HG03342 (cell line): ENCODE measurements at regions not wholly inside any gene's neighbourhood (a gene's known extent, or its start where the extent isn't known, plus 50 kb on each side); places are given as distances from the start of the nearest gene placed in this dataset.
"Not testable (repeated sequence)": the region's sequence is repeated elsewhere in the genome, so short reads cannot be mapped to it uniquely, and the experiment has no call there.

Experiments used
- ATAC-seq: cut with Tn5 transposase; IDR thresholded peaks from one replicate; pipeline ENCODE4 v1.9.1; 2021; ENCODE audit warnings: mild to moderate bottlenecking, moderate library complexity; ENCODE audit not compliant: unreplicated experiment

DNA sequence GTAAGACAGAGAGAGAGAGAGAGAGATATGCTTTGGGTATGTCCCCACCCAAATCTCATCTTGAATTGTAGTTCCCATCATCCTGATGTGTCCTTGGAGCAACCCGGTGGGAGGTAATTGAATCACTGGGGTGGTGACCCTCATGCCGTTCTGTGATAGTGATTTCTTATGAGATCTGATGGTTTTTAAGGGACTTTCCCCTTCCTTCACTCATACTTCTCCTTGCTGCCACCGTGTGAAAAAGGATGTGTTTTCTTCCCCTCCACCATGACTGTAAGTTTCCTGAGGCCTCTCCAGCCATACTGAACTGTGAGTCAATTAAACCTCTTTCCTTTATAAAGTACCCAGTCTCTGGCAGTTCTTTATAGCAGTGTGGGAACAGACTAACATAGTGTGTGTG is 60.3 kb downstream of the EOMES start:
- ATAC-seq: no peak

DNA sequence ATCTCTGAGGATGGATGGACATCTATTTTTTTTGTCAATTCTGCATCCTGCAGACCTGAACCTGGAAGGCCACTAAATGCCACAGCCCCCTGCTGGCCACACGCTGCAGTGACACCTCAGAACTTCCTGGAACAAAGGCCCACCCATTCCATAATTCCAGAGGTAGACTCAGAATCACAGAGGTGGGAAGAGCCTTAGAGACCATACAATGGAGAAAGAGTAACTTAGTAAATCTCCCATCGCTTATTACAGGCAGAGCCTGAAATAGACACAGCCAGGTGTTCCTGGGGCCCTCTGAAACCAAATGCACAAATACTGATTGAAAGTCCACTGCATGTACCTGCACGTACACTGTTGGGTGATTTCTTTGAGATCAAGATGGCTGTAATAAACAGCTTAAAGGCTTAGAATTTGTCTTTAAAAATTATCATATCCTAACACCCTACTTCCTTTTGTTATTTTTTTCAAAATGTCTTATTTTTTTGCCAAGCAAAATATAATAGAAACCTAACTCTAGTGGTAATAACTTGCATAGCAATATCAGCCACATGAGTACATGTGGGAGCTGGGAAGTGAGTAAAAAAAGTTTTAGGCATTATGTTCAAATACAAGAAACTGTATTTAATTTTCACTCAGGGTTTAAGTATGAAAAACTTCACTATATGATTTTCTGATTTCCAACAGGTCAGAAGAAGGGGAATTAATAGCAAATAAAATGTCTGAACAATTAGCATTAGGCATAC is 62.7 kb downstream of the EOMES start:
- peak; percentile 81 for ATAC-seq

DNA sequence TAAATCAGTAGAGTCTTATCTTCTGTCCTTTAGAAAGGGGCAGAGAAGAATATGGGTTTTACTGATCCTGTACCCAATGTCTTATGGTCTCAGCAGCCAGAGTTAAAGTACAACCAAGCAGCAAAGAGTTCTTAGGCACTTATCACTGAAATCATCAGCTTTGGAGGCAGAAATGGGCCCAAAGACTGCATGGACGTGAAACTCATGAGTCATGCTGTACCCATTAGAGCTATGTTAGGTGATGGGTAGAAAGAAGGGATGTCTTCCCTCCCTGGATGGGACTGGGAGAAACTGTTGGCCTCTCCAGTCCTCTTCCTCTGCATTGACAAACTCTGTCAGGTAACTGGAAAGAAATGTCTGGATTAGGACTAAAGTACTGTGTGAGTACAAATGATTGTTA is 63.4 kb downstream of the EOMES start:
- ATAC-seq: peak; percentile 14

DNA sequence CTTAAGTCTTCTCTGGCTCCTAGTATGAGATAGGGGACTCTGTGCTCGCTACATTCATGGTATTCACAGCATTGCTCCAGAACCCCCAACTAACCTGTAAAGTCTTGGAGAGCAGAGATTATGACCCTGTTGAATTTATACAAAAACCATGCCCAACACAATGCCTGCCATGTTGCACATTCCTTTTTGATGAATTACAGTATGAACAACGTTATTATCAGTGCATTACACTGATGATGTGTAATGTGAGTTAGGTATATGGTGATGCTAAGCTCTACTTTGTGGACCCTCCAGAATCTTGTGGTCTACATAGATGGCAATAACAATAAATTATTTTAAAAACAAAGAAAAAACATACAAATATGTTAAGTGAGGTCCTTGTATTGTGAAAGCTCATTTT is 64.3 kb downstream of the EOMES start:
- no peak for ATAC-seq

DNA sequence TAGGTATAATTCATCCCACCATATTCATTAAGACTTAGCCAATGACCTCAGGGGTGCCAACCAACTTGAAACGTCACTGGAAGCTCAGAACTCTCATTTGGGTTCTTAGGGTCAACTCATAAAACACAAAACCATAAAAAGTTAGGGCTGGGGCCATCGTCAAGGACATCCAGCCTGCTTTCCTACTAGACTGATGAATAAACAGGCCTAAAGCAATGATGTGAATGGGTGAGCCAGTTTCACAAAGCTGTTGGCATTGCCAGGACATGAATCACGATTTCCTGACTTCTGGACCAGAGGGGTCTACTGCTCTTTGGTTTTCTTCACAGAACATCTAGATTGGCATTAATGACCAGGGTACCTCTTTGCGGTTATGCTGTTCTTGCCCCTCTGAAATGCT is 64.7 kb downstream of the EOMES start:
- ATAC-seq: no peak

DNA sequence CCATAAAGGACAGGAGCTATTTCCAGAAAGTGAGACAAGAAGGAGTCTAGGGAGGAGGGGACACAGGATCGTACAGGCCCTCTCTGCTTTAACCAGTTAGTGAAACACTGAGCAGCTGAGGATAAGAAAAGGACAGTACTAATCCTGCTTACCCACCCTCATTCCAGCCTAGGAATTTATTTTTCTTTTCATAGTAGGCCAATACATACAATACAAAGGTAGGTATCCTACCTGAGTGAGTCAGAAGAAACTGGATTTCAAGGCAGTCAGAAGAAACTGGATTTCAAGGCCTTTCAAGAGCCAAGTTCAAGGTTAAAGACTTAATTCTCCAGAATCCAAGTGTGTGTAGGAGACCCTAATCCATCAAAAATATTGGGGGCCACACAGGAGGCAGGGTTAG is 65.3 kb downstream of the EOMES start:
- no peak for ATAC-seq

DNA sequence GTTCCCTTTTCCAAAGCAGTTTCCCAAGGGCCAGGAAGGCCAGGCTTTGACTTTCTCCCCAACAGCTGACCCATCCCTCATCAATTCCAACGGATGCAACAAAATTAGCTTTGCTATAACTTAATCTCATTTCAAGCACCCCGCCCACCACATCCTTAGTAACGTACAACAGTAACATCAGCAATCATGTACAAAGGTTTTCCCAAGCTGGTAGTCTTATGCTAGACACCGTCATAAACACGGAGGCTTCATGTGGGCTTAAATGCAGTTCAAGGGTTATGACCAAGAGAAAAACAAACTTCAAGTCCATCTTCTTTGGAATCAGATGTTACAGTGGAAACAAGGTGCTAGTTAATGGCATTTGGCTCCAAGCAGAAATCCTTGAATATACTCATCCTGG is 66.6 kb downstream of the EOMES start:
- ATAC-seq: no peak

DNA sequence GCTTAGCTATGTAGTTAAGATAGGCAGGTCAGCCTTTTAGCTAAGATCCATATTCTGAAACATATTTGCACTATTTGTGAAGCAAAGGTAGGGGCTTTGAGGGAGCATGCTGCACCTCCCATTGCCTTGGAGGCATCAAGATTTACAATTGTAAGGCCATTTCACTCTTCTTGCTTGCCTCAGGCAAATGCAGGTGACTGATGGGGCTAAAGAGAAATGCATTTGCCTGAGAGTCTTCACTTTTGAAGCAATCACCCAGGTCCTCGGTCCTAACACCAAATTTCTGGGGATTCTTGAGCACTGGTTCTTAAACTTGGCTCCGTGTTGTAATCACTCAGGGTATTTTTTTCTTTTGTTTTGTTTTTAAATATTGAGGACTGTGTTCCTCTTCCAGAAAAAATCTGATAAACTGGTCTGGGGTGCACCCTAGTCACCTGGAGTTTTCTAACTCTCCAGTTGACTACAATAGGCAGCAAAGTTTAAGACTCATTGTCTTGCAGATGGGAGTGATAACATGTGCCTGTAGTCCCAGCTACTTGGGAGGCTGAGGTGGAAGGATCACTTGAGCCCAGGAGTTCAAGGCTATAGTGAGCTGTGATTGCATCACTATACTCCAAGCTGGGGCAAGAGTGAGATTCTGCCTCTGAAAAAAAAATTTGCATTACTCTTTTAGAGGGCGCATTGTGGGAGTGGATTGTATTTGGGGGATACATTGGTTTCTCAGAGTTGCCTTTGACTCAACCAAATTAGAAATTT is 68.1 kb downstream of the EOMES start:
- ATAC-seq: no peak

DNA sequence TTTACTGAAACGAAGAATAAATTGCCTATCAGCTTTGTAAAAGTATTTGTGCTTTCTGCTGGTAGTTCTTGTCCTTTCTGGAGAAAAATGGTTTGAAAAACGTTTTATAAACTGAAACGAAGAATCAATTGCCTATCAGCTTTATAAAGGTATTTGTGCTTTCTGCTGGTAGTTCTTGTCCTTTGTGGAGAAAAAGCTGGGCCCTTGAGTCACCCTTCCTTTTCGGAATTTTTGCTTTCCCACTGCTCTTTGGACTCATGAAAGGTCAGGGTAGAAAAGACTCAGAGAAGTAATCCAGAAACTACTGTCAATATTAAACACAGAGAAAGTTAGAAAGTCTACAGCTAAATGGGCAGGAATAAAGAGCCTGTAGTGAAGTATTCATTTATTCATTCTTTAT is 72.8 kb downstream of the EOMES start:
- ATAC-seq: no peak

DNA sequence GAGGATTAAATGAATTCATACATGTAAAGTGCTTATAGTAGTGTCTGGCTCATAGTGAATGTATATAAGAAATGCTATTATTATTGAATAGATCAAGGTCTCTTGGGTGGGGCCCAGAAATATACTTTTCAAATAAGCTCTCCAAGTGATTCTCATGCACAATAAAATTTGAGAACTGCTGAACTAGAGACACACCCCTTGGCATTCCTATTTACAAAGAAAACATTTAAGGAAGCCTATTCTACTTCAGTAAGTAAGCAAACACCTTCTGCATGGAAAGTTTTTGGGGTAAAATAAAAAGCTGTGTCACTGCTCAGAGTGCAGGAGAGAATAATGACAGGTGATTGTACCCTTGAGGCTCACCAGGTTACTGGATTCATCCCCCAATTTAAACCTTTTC is 75.2 kb downstream of the EOMES start:
- ATAC-seq: no peak

DNA sequence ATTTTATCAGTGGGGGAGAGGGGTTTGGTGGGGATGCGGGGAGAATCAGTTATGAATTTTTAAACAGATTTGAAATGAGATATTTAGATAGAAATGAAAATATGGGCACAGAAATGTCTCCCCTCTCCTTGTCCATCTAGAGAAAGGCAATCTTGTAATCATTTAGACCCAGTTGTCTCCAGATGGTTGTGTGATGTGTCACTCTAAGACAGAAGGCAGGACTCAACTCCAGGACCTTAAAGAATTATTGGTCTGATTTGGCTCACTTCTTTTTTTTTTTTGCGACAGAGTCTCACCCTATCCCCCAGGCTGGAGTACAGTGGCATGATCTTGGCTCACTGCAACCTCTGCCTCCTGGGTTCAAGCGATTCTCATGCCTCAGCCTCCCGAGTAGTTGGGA is 77.2 kb downstream of the EOMES start:
- no peak for ATAC-seq

DNA sequence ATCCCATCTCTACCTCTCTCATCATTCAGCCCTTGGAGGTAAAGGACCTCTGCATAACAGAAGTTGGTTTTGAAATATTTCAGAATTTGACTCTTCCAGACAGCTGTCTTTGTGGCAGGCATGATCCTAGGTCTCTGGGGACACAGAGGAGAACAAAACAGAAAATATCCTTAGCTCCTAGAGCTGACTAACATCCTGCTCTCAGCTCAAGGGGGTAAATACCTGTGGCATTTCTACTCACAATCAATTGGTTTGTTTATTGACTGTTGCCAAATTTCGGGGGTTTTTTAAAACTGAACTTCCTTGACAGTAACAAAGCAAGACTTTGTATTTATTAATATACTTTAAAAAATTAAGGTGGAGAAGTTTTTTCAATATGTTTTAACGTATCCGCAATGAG is 78.8 kb downstream of the EOMES start:
- no peak for ATAC-seq

DNA sequence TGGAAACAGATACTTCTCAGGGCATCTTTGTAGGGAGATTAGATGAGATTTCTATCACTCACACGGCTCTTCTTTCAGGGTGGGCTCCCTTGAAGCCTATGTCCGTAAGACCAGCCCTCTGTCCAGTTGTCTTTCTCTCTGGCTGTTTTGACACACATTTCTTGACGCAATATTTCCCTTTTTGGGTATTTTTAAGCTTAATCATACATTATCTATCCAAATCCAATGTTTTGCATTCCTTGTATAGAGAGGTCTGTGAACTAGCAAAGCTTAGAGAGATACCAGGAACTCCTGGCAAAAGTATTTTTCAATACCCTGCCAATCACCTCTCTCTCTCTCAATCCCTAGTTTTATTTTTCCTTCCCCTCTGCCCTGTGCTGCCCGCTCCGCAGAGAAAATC is 79.3 kb downstream of the EOMES start:
- ATAC-seq: no peak

DNA sequence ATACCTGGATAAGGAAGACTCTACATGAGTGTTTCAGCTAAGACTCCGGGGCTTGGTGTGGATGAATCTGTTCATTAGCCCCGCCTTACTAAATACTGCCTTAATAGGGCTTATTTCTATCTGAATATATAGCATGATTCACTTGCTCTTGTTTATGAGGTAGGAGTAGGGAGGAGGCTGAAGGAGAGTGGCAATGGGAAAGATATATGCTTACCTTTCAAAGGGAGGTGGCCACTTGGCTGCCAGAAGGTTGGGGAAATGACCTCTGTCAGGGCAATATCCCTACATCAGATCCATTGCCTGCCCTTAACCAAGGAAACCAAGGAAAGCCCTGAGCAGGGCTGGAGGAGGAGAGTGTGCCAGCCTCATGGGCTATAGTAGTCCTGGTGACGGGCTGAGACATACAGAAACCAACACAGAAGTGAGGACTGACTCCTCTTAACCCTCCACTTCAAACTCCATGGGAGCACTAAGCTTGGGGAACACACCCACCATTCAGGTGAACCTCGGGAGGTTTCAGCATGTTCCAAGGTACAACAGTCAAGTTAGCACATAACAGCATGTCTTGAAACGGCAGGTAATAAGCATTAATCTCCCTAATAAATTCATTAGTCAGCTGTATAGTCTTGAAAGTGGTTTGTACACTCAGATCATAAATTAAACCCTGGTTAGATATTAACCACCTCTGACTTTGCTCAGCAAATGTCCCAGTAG is 80.1 kb downstream of the EOMES start:
- no peak for ATAC-seq

DNA sequence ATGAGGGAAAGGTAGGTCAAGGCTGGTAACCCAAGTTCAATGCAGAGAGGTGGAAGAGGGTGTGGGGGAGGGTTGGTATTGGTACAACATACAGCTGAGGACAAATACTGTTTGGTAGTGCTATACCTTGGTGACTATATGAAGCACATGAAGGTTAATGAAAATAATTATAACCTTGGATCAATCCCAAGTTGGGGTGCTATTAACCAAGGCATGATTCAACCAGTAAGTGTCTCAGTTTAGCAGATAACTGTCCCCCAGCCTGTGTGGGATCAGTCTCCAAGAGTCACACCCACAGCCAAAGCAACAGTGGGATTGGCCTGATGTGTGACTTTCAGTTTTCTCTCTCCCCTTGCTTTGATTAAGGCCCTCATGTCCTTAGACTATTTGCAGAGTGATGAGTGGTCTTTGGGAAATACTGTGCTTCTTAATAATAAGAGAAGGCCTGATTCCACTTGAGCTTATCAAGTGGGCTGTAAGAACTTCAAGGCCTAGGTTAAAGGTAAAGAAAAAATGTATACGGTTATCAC is 80.8 kb downstream of the EOMES start:
- no peak for ATAC-seq

DNA sequence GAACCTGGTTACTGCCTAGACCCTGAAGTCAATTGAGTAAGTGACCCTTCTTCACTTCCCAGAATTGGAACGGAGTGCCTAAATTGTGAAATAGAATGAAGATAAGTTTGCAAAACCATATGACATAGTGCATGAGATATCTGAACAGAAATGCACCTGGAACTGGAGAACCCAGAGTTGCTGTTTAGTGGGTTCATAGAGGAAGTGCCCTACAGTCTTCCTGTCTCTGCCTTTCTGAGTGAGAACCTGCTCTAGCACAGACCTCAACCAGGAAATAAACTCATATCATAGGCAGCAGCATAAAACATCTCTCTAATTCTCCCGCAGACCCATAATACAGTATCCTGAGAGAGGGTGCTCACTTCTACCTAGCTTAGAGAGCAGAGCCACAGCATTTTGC is 82.9 kb downstream of the EOMES start:
- no peak for ATAC-seq

DNA sequence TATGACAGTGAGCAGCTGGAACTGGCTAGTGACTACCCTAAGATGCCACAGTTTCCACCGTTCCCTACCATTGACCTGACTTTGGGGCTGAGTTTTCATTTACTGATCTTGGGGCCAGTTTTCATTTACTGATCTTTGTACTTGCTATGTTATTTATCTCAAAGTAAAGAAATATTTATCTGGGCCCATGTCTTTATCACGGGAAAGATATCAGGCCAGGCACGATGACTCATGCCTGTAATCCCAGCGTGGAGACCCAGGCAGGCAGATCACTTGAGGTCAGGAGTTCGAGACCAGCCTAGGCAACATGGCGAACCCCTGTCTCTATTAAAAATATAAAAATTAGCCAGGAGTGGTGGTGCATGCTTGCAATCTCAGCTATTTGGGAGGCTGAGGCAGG is 83.5 kb downstream of the EOMES start:
- ATAC-seq: no peak

DNA sequence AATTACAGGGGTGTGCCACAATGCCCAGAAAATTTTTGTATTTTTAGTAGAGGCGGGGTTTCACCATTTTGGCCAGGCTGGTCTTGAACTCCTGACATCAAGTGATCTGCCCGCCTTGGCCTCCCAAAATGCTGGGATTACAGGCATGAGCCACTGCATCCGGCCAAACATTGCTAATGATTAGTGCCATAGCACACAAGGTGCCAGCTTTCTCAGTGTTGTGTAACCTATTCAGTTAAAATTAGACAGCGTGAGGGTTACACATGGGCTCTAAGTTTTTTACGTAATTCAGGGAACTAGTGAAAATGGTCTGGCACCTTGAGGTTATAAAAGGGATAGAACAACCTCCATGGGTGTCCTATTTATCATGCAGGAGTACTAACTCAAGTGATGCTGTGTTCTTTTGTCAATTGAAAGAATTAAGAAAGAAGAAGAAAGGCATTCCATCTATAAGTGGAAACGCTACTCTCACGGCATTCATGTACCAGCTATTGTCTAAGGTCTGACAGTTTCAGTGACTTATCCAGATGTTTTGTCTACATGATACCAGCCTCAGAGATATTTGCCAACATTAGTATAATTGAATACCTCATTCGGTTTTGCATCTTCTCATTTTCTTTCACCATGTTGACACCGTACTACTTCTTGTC is 84.7 kb downstream of the EOMES start:
- no peak for ATAC-seq

DNA sequence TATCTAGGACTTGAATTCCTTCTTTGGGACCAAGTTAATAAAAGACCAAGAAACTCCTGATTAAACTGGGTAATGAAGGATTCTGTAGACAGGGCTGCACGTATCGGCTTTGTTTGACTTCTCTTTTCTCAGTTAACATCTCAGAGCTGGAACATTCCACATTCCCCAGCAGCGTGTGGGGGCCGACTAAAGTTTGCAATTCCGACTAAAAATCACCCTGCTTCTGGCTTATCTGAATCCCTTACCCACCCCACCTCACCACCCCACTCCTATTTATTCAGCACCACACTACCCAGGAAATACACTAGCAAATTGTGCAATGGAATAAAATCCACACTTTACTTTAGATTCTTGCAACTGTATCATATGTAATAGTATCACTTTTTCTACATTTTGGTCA is 87.1 kb downstream of the EOMES start:
- not testable (repeated sequence) for ATAC-seq

DNA sequence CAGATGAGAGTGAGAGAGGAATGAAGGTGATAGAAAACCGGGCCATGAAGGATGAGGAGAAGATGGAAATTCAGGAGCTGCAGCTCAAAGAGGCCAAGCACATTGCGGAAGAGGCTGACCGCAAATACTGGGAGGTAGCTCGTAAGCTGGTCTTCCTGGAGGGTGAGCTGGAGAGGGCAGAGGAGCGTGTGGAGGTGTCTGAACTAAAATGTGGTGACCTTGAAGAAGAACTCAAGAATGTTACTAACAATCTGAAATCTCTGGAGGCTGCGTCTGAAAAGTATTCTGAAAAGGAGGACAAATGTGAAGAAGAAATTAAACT is 88.9 kb downstream of the EOMES start:
- ATAC-seq: peak; percentile 9

DNA sequence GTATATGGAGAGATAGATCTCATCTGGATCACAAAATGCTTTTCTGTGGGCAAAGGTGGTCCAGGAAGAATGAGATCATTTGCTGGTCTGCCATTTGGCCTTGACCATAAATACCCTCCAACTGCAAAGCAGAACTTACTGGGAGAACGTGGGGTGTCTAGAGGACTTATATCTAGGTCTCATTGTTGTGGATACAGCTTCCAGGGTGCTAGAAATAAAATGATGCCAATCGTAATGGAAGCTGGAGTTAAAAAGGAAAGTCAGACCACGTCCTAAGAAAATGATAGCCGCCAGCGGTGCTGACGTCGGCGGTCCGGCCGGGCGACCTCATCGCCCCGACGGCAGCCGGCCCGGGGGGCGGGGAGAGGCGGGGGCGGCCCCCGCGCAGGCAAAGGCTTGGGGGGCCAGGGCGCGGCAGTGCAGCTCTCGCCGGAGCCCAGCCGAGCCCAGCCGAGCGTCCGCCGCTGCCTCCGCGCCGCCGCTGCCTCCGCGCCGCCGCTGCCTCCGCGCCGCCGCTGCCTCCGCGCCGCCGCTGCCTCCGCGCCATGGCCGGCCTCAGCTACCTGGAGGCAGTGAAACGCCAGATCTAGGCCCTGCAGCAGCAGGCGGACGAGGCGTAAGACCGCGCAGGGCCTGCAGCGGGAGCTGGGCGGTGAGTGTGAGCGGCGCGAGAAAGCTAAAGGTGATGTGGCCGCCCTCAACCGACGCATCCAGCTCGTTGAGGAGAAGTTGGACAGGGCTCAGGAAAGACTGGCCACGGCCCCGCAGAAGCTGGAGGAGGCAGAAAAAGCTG is 89.5 kb downstream of the EOMES start:
- ATAC-seq: peak; percentile 87
